SK-N-MC (cell line): ENCODE measurements at regions not wholly inside any gene's neighbourhood (a gene's known extent, or its start where the extent isn't known, plus 50 kb on each side); places are given as distances from the start of the nearest gene placed in this dataset.

Experiments
- DNase-seq: peaks from one replicate; pipeline ENCODE4 v3.0.0-alpha.2; 2011; ENCODE audit warnings: low read depth, low spot score
- H3K27ac ChIP-seq: fragments of 200-600 bp; sonication (generic); 2 replicates; pipeline ENCODE4 v1.5.1; 2016; ENCODE audit warnings: mixed run types
- H3K36me3 ChIP-seq: fragments of 200-600 bp; sonication (generic); 2 replicates; pipeline ENCODE4 v1.6.1; 2017; ENCODE audit warnings: antibody characterized with exemption, low read length, mixed read lengths; ENCODE audit not compliant: insufficient read depth
- H3K4me3 ChIP-seq: fragments of 200-600 bp; sonication (generic); 2 replicates; pipeline ENCODE4 v1.5.1; 2016
- H3K9ac ChIP-seq: fragments of 200-600 bp; sonication (generic); 2 replicates; pipeline ENCODE4 v1.8.0; 2017; ENCODE audit warnings: mixed run types, mixed read lengths; ENCODE audit not compliant: insufficient read length
- H3K9me3 ChIP-seq: fragments of 200-600 bp; sonication (generic); 2 replicates; pipeline ENCODE4 v1.6.1; 2017; ENCODE audit warnings: low read depth, mild to moderate bottlenecking, antibody characterized with exemption, low read length, moderate library complexity, mixed read lengths
- EZH2 ChIP-seq: fragments of 200-600 bp; sonication (generic); IDR thresholded peaks from one replicate; pipeline ENCODE4 v1.6.1; 2017; ENCODE audit warnings: antibody characterized with exemption
- FOXP2 ChIP-seq: optimal IDR thresholded peaks from 2 replicates; pipeline ENCODE3; 2011; ENCODE audit warnings: mild to moderate bottlenecking, moderate library complexity; ENCODE audit not compliant: insufficient read depth; ENCODE audit errors: extremely low read length, control extremely low read depth
- POLR2AphosphoS5 ChIP-seq: IDR thresholded peaks from 2 replicates; pipeline ENCODE4 v1.6.1; 2012; ENCODE audit warnings: mild to moderate bottlenecking, low read depth, low read length, borderline replicate concordance

DNA sequence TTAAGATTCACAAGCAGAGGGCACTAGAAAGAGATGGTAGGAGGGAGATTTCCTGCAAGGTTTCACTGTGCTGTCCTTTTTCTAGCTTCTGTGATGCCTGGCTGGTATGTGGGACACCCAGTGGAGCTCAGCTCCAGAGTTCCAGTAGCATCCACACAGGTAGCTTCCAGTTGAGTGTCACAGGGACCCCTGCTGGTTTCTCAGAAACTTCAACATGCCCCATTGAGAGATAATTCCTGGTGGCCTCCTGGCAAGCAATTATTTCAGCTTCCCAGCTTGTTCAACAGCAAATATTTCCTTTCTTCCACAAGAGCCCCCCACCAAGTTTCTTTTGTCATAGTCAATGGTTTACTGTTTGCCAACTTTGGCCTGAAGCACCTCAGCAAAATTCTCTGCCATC is 858.7 kb downstream of the REEP3 start:
- H3K4me3 ChIP-seq = no peak overlapping the region
- no peak overlapping the region for H3K9ac ChIP-seq
- TF ChIP-seq FOXP2 (no peak), POLR2AphosphoS5 (no peak), EZH2 (no peak)
- no peaks in the 10 kb centered on the region for H3K36me3 ChIP-seq
- no peak overlapping the region for H3K27ac ChIP-seq
- no peaks in the 10 kb centered on the region for H3K9me3 ChIP-seq
- DNase-seq = no peak

DNA sequence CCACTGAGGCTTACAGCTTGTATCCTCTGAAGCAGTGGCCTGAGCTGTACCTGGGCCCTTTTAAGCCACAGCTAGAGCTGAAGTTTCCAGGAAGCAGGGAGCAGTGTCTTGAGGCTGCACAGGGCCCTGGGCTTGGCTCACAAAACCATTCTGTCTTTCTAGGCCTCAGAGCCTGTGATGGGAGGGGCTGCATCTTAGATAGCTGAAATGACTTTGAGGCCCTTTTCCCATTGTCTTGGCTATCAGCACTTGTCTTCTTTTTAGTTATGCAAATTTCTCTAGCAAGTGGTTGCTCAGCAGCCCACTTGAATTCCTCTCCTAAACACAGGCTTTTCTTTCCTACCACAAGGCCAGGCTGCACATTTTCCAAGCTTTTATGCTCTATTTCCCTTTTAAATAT is 864.2 kb downstream of the REEP3 start:
- H3K9ac ChIP-seq = no peak overlapping the region
- H3K27ac ChIP-seq = no peak overlapping the region
- TF ChIP-seq EZH2 (no peak), FOXP2 (no peak), POLR2AphosphoS5 (no peak)
- H3K36me3 ChIP-seq = no peaks in the 10 kb centered on the region
- no peak overlapping the region for H3K4me3 ChIP-seq
- H3K9me3 ChIP-seq = no peaks in the 10 kb centered on the region
- no peak for DNase-seq

DNA sequence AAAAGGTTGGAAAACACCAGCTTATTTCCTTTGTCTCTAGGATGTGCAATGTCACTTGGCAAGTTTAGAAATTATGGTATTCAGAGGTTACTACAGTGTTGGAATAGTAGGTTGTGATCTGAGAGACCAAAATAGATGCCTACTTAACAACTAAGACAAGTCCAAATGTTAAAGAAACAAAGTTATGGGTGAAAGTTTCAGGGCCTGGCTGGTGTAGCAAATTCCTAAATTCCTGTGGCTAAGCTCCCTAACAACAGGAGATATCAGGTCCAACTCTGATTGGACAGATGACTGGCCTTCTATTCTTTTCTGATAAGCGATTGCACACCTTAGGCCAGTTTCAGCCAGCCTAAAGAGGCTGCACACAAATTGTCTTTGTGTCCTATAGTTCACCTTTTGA is 873.5 kb downstream of the REEP3 start:
- H3K27ac ChIP-seq = no peak overlapping the region
- no peak for TF ChIP-seq EZH2
- TF ChIP-seq POLR2AphosphoS5 = no peak
- TF ChIP-seq FOXP2 = no peak
- H3K36me3 ChIP-seq = no peaks in the 10 kb centered on the region
- H3K4me3 ChIP-seq = no peak overlapping the region
- no peak overlapping the region for H3K9ac ChIP-seq
- DNase-seq = no peak
- no peaks in the 10 kb centered on the region for H3K9me3 ChIP-seq

GRCh38 chr10:64396105-64396708 is 875.0 kb downstream of the REEP3 start:
- TF ChIP-seq EZH2 (no peak), POLR2AphosphoS5 (no peak), FOXP2 (no peak)
- DNase-seq = no peak
- Histone ChIP-seq H3K9me3 (no peaks in the 10 kb centered on the region), H3K36me3 (no peaks in the 10 kb centered on the region), H3K4me3 (no peak overlapping the region), H3K9ac (no peak overlapping the region), H3K27ac (no peak overlapping the region)

GRCh38 chr10:64397125-64397524 is 875.9 kb downstream of the REEP3 start:
- Histone ChIP-seq H3K27ac (no peak overlapping the region), H3K36me3 (no peaks in the 10 kb centered on the region), H3K9ac (no peak overlapping the region), H3K4me3 (no peak overlapping the region), H3K9me3 (no peaks in the 10 kb centered on the region)
- no peak for DNase-seq
- TF ChIP-seq FOXP2 (no peak), EZH2 (no peak), POLR2AphosphoS5 (no peak)

DNA sequence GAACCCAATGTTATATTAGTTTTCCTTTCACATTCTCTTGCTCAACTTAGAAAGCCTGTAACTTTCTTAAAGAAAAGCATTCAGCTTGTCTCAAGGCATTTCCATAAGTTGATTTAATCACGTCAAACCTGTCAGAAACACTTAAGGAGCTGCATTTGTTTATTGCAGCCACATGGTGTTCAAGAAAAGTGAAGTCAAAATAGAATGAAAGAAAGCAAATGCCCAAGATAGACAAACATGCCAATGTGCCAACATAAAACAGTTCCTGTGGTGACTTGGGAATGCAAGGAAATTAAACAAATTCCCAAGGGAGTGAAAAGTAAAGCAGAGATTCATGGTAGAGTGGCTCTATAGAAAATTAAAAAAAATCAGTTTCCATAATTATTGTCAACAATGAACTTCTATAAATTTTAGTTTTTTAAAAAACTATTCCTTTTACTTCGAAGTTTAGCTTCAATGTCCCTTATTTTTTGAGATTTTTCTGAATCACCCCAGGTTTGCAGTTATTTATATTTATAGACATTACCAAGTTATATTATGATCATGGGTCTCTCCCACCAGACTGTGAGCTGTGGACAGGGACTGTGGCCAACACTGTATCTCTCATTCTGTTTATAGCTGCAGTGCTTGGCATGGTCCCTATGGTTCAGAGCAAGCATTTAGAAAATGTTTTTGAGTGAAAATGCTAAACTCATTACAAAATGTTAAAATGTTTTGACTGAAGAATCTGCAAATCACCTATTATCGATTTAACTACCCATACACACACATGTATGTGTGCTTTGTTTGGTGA is 887.4 kb downstream of the REEP3 start:
- no peak overlapping the region for H3K4me3 ChIP-seq
- TF ChIP-seq EZH2 (no peak), FOXP2 (no peak), POLR2AphosphoS5 (no peak)
- H3K27ac ChIP-seq = no peak overlapping the region

DNA sequence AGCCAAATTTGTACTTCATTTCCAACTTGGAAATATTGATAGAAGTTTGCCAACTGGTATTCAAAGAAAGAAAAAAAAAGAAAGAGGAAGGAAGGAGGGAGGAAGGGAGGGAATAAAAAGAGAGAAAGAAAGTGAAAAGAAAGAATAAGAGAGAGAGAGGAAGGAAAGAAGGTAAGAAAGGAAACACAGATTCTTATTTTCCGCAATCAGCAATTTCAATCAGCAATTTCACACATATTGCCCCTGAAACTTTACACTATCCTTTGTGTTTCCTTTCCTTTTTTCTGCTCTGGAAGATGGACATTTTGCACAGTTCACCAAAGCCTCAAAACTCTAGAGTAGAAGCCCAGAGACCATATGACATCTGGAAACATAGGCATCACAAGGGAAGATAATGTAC is 888.1 kb downstream of the REEP3 start:
- Histone ChIP-seq H3K36me3 (no peaks in the 10 kb centered on the region), H3K4me3 (no peak overlapping the region), H3K9me3 (no peaks in the 10 kb centered on the region), H3K9ac (no peak overlapping the region), H3K27ac (no peak overlapping the region)
- no peak for DNase-seq
- TF ChIP-seq POLR2AphosphoS5 = no peak
- no peak for TF ChIP-seq EZH2
- TF ChIP-seq FOXP2 = no peak

More for the DNA sequence above, 887.4 kb downstream of the REEP3 start:
- no peaks in the 10 kb centered on the region for H3K36me3 ChIP-seq
- DNase-seq = no peak
- H3K9me3 ChIP-seq = no peaks in the 10 kb centered on the region
- H3K9ac ChIP-seq = no peak overlapping the region

- no peak overlapping the region for H3K27ac ChIP-seq
- no peak for TF ChIP-seq FOXP2
- no peak for TF ChIP-seq EZH2
- no peak for TF ChIP-seq POLR2AphosphoS5
Measured at GRCh38 chr10:64416011-64416410, 894.8 kb downstream of the REEP3 start.

DNA sequence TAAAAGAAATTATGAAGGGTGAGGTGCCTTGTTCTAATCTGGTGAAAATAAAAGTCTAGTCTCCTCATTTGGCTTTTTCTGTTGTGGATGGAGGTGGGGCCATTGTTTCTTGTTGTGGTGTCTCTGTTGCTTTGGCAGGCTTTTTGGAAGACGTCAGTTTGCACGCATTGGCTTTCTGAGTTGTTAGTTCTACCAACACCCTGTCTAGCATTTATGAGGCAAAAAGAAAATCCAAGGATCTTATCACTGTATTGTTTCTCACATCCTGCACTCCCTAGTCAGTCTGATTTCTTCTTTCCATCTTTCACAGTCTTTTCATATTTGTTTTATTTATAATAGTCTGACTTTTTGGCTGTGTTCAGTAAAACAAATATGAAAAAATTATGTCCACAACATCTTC is 898.3 kb downstream of the REEP3 start:
- no peaks in the 10 kb centered on the region for H3K36me3 ChIP-seq
- DNase-seq = no peak
- H3K4me3 ChIP-seq = no peak overlapping the region
- no peak overlapping the region for H3K27ac ChIP-seq
- H3K9ac ChIP-seq = no peak overlapping the region
- no peaks in the 10 kb centered on the region for H3K9me3 ChIP-seq
- TF ChIP-seq POLR2AphosphoS5 (no peak), EZH2 (no peak), FOXP2 (no peak)

More at GRCh38 chr10:64416011-64416410, 894.8 kb downstream of the REEP3 start:
- H3K9me3 ChIP-seq = no peaks in the 10 kb centered on the region
- DNase-seq = no peak
- no peak overlapping the region for H3K9ac ChIP-seq
- no peak overlapping the region for H3K4me3 ChIP-seq
- no peaks in the 10 kb centered on the region for H3K36me3 ChIP-seq
